ENCODE measurements at regions not wholly inside any gene's neighbourhood (a gene's known extent, or its start where the extent isn't known, plus 50 kb on each side); places are given as distances from the start of the nearest gene placed in this dataset.

GRCh38 chr1:216805953-216806352 is 82.7 kb upstream of the ESRRG start:
- no peak for DNase-seq

GRCh38 chr1:216805233-216805632 is 82.0 kb upstream of the ESRRG start:
- no peak for DNase-seq

- no peak for DNase-seq
Observed at GRCh38 chr1:216804111-216804510, 80.9 kb upstream of the ESRRG start.

GRCh38 chr1:216794586-216794985 is 71.4 kb upstream of the ESRRG start:
- DNase-seq = no peak

- no peak for DNase-seq
Observed at GRCh38 chr1:216793973-216794372, 70.7 kb upstream of the ESRRG start.

GRCh38 chr1:216793303-216793702 is 70.1 kb upstream of the ESRRG start:
- no peak for DNase-seq

GRCh38 chr1:216788671-216789070 is 65.4 kb upstream of the ESRRG start:
- DNase-seq = no peak

GRCh38 chr1:216785737-216786136 is 62.5 kb upstream of the ESRRG start:
- no peak for DNase-seq

- no peak for DNase-seq
Observed at GRCh38 chr1:216785221-216785620, 62.0 kb upstream of the ESRRG start.

GRCh38 chr1:216779686-216780085 is 56.5 kb upstream of the ESRRG start:
- no peak for DNase-seq

GRCh38 chr1:216778737-216779136 is 55.5 kb upstream of the ESRRG start:
- DNase-seq = no peak

GRCh38 chr1:216777148-216777547 is 53.9 kb upstream of the ESRRG start:
- DNase-seq = no peak
